ENCODE measurements at regions not wholly inside any gene's neighbourhood (a gene's known extent, or its start where the extent isn't known, plus 50 kb on each side); places are given as distances from the start of the nearest gene placed in this dataset.
"Not testable (repeated sequence)": the region's sequence is repeated elsewhere in the genome, so short reads cannot be mapped to it uniquely, and the experiment has no call there.

GRCh38 chr5:72681781-72682180 is 134.7 kb upstream of the TNPO1 start:
- TF ChIP-seq CTCF (IDR thresholded peaks at IDR 0.05) (no peak), EZH2 (IDR thresholded peaks at IDR 0.05) (no peak), EZH2phosphoT487 (IDR thresholded peaks at IDR 0.05) (no peak)
- Histone ChIP-seq H3K4me1 (no peaks in the 10 kb centered on the region), H4K20me1 (ENCODE audit: low read depth) (no peaks in the 10 kb centered on the region), H3K4me2 (no peak overlapping the region), H3K9ac (no peak overlapping the region), H3F3A (ENCODE audit: low read depth) (no peaks in the 10 kb centered on the region), H3K27me3 (no peaks in the 10 kb centered on the region), H2AFZ (replicated peaks) (no peak overlapping the region), H3K4me3 (no peak overlapping the region), H3K9me3 (ENCODE audit: low read depth) (no peaks in the 10 kb centered on the region), H3K79me2 (ENCODE audit: low read depth) (no peaks in the 10 kb centered on the region), H3K36me3 (no peaks in the 10 kb centered on the region), H3K27ac (no peak overlapping the region)
- Mint-ChIP-seq H3K27me3 (ENCODE audit: insufficient read depth, low read depth) (peaks cover 10% of the 10 kb centered on the region), H3K9me3 (peaks cover 14% of the 10 kb centered on the region), H3K4me3 (no peak overlapping the region), H3K27ac (no peak overlapping the region), H3K4me1 (no peaks in the 10 kb centered on the region), H3K36me3 (no peaks in the 10 kb centered on the region)
- no peak for DNase-seq (ENCODE audit: low spot score)

- H3K27me3 ChIP-seq: no peaks in the 10 kb centered on the region
- H3K27ac Mint-ChIP-seq: no peak overlapping the region
- no peak overlapping the region for H3K4me3 Mint-ChIP-seq
- no peaks in the 10 kb centered on the region for H3F3A ChIP-seq (ENCODE audit: low read depth)
- no peak overlapping the region for H3K4me2 ChIP-seq
- no peaks in the 10 kb centered on the region for H3K4me1 ChIP-seq
- H3K9me3 Mint-ChIP-seq: peaks cover 30% of the 10 kb centered on the region
- H3K27me3 Mint-ChIP-seq (ENCODE audit: insufficient read depth, low read depth): peaks cover 9% of the 10 kb centered on the region
- H2AFZ ChIP-seq (replicated peaks): no peak overlapping the region
- H3K27ac ChIP-seq: no peak overlapping the region
- H3K9ac ChIP-seq: no peak overlapping the region
- H3K9me3 ChIP-seq (ENCODE audit: low read depth): no peaks in the 10 kb centered on the region
- no peaks in the 10 kb centered on the region for H3K79me2 ChIP-seq (ENCODE audit: low read depth)
- no peaks in the 10 kb centered on the region for H3K36me3 ChIP-seq
- no peaks in the 10 kb centered on the region for H4K20me1 ChIP-seq (ENCODE audit: low read depth)
- no peaks in the 10 kb centered on the region for H3K4me1 Mint-ChIP-seq
- TF ChIP-seq CTCF (IDR thresholded peaks at IDR 0.05): no peak
- DNase-seq (ENCODE audit: low spot score): no peak
- H3K4me3 ChIP-seq: no peak overlapping the region
- no peaks in the 10 kb centered on the region for H3K36me3 Mint-ChIP-seq
Measured at GRCh38 chr5:72677447-72677846, 139.0 kb upstream of the TNPO1 start.

- H3K79me2 ChIP-seq (ENCODE audit: low read depth); H3K4me1 Mint-ChIP-seq; H3K27ac Mint-ChIP-seq; H3K36me3 Mint-ChIP-seq; H3K27ac ChIP-seq; H3K9me3 ChIP-seq (ENCODE audit: low read depth); H3K9ac ChIP-seq; H3K27me3 ChIP-seq; DNase-seq (ENCODE audit: low spot score); H3K27me3 Mint-ChIP-seq (ENCODE audit: insufficient read depth, low read depth); H4K20me1 ChIP-seq (ENCODE audit: low read depth); H3K36me3 ChIP-seq; H3F3A ChIP-seq (ENCODE audit: low read depth); H3K4me3 Mint-ChIP-seq; H3K4me1 ChIP-seq; H3K4me3 ChIP-seq; H3K4me2 ChIP-seq; H2AFZ ChIP-seq (replicated peaks): not testable (repeated sequence)
- peaks cover 28% of the 10 kb centered on the region for H3K9me3 Mint-ChIP-seq
Measured at GRCh38 chr5:72676831-72677230, 139.6 kb upstream of the TNPO1 start.

GRCh38 chr5:72673623-72674022 is 142.8 kb upstream of the TNPO1 start:
- no peak overlapping the region for H3K4me3 ChIP-seq
- H3K9me3 ChIP-seq (ENCODE audit: low read depth): no peaks in the 10 kb centered on the region
- Mint-ChIP-seq H3K4me1 (no peaks in the 10 kb centered on the region), H3K27me3 (ENCODE audit: insufficient read depth, low read depth) (peaks cover 8% of the 10 kb centered on the region), H3K36me3 (no peaks in the 10 kb centered on the region), H3K4me3 (no peak overlapping the region), H3K9me3 (peaks cover 25% of the 10 kb centered on the region), H3K27ac (no peak overlapping the region)
- no peaks in the 10 kb centered on the region for H4K20me1 ChIP-seq (ENCODE audit: low read depth)
- TF ChIP-seq EZH2 (IDR thresholded peaks at IDR 0.05) (no peak), CTCF (IDR thresholded peaks at IDR 0.05) (no peak), EZH2phosphoT487 (IDR thresholded peaks at IDR 0.05) (no peak)
- no peak for DNase-seq (ENCODE audit: low spot score)
- H2AFZ ChIP-seq (replicated peaks): no peak overlapping the region
- H3K4me2 ChIP-seq: no peak overlapping the region
- no peaks in the 10 kb centered on the region for H3K36me3 ChIP-seq
- no peaks in the 10 kb centered on the region for H3F3A ChIP-seq (ENCODE audit: low read depth)
- no peaks in the 10 kb centered on the region for H3K4me1 ChIP-seq
- no peak overlapping the region for H3K27ac ChIP-seq
- no peak overlapping the region for H3K9ac ChIP-seq
- H3K27me3 ChIP-seq: no peaks in the 10 kb centered on the region
- H3K79me2 ChIP-seq (ENCODE audit: low read depth): no peaks in the 10 kb centered on the region
